ENCODE measurements at regions not wholly inside any gene's neighbourhood (a gene's known extent, or its start where the extent isn't known, plus 50 kb on each side); places are given as distances from the start of the nearest gene placed in this dataset.

- no peak for TF ChIP-seq CTCF (IDR thresholded peaks at IDR 0.05)
- TF ChIP-seq POLR2A (IDR thresholded peaks at IDR 0.05): no peak
These were observed 70.4 kb upstream of the TAMM41 start for GRCh38 chr3:11917051-11917450.
